HG03280 (cell line): ENCODE measurements at regions not wholly inside any gene's neighbourhood (a gene's known extent, or its start where the extent isn't known, plus 50 kb on each side); places are given as distances from the start of the nearest gene placed in this dataset.
"Not testable (repeated sequence)": the region's sequence is repeated elsewhere in the genome, so short reads cannot be mapped to it uniquely, and the experiment has no call there.

Source experiments
- ATAC-seq: cut with Tn5 transposase; IDR thresholded peaks from one replicate; pipeline ENCODE4 v1.9.1; 2021; ENCODE audit warnings: mild to moderate bottlenecking, moderate library complexity; ENCODE audit not compliant: unreplicated experiment

DNA sequence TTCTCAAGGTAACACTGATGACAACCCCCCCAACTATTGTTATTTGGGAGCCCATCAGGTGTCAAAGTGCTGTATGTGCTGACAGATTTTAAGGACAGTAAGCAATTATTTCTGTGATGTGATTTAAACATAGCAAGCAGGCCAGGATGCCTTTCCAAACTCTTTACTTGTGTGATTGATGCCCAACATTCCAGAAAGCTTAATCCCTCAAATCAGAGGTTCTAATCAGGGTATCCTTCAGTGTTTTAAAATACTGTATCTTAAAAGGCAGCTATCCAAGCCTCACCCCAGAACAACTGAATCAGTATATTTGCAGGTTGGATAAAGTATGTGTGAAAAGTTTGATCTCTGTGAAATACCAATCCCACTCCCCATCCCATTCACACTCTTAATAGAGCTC lies 119.7 kb downstream of the GASK1B start:
- ATAC-seq = no peak

DNA sequence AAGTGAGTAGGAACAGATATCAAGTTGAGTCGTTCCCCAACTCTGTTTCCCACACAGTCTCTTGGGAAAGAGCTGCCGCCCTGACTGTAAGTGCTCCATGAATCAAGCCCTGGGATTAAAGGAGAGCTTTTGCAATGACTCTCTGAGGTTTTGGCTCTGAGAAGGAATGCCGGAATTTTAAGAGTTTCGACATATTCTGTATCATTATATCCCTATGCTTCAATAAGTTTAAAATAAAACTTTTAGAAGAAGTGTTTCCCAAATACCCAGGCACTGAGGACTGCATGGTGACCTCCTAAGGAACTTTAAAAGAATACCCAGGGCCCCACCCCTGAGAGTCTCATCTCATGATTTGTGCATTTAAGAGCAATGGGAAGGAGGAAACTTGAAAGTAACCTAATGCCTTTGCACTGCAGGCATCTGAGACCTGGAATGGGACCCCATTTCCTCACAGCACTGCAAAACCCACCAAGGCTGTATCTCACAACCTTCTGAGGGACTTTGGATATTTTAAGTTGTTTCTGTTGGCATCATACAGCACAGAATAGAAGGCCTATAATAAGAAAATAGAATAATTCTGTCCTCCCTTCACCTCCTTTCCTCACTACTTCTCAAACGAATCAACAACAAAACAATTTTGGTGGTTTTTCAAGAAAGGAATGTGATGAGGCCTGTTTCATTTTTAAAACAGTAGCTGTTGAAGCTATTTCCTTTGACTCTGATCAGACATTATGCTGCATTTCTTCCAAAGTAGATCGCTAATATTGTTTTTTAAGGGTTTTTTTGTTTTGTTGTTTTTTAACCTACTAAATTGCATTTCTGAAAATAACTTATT lies 121.2 kb downstream of the GASK1B start:
- no peak for ATAC-seq

GRCh38 chr4:158050942-158051341 lies 121.9 kb downstream of the GASK1B start:
- ATAC-seq = no peak

DNA sequence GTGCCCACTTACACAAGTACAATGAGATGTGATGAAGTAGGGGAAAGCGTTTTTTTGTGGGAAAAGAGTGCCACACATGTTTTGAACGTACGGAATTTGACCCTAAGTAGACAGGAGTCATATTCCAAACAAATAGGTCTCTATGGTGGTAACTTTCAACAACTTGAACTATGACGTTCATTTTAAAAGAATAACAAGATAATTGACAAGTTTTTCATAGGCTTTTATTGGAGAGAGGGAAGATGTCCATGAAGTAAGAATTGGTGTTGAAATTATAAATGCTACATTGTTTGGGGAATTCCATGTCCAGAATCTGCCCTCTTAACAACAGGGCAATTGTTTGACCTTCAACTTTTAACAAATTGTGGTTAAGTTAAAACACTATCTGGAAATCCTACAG lies 126.5 kb downstream of the GASK1B start:
- no peak for ATAC-seq

- no peak for ATAC-seq
These were observed 128.7 kb downstream of the GASK1B start for GRCh38 chr4:158043971-158044618.

DNA sequence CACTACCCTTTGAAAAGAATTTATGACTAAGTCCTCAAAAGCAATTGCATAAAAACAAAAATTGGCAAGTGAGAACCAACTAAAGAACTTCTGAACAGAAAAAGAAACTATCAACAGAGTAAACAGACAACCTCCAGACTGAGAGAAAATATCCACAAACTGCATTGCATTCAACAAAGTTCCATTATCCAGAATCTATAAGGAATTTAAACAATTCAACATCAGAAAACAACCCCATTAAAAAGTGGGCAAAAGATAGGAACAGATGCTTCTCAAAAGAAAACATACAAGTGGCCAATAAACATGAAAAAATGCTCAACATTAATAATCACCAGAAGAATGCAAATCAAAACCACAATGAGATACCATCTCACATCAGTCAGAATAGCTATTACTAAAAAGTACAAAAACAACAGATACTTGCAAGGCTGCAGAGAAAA lies 130.2 kb downstream of the GASK1B start:
- ATAC-seq = no peak

DNA sequence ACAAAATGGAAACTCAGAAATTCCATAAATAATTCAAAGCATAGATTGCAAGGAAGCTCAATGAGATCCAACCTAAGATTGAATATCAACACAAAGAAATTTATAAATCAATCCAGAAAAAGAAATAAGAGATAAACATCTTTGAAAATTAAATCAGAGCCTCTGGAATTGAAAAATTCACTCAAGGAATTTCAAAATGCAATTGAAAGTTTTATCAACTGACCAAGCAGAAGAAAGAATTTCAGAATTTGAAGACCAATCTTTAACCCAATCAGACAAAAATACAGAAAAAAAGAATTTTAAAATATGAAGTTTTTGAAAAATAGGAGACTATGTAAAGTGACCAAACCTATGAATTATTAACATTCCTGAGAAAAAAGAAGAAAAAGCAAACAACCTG lies 134.1 kb downstream of the GASK1B start:
- ATAC-seq = no peak

GRCh38 chr4:158036998-158037397 lies 135.8 kb downstream of the GASK1B start:
- no peak for ATAC-seq

- ATAC-seq = no peak
These were observed 137.1 kb downstream of the GASK1B start for GRCh38 chr4:158035662-158036195.

DNA sequence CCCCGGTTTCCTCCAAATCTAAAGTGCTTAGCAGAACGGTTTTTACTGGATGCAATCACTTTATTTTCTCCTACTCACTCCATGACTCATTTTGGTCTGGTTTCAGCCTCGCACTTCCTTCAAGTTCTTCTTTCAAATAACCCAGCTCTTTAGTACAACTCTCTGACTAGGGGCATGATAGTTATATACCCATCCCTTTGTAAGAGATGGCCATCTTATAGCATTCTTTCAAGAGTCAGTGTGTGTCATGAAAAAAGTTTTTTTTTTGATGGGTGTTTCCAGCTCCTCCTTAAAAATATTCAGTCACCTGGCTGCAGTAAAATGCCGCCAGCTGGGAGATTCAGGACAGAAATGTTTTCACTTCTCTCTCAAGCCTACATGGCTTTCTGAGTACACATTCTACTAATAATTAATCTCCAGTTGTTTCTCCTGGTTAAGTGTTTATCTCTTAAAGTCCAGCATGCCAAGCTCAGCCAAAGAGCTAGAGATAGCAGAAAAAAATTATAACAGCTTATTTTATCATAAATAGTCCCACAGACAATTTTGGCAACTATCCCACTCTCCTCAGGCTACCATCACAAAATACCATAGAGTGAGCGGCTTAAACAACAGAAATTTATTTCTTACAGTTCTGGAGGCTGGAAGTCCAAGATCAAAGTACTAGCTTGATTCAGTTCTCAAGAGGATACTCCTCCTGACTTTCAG lies 139.3 kb downstream of the GASK1B start:
- ATAC-seq = no peak

- ATAC-seq = no peak
These were observed 140.0 kb downstream of the GASK1B start for GRCh38 chr4:158032733-158033415.

DNA sequence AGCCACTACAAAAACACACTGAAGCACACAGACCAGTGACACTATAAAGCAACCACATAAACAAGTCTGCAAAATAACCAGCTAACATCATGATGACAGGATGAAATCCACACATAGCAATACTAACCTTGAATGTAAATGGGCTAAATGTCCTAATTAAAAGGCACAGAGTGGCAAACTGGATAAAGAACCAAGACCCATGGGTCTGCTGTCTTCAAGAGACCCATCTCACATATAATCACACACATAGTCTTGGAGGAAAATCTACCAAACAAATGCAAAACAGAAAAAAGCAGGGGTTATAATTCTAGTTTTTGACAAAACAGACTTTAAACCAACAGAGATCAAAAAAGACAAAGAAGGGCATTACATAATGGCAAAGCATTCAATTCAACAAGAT lies 144.4 kb downstream of the GASK1B start:
- not testable (repeated sequence) for ATAC-seq

DNA sequence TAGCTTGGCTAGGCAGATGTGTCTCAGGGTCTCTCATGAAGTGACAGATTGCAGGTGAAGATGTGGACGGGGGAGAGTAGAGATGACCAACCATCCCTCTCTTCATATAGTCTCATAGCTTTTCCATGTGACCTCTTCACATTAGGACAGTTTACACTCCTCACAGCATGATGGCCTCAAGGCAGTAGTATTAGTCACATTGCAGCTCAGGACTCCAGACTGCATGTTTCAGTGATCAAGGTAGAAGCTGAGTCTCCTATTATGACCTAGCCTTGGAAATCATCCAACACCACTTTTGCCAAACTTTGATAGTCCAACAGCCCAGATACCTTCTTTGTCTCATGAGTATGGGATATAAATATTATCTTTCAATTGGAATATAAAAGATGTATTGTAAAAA lies 147.7 kb downstream of the GASK1B start:
- no peak for ATAC-seq

GRCh38 chr4:158020734-158021346 lies 152.0 kb downstream of the GASK1B start:
- no peak for ATAC-seq

DNA sequence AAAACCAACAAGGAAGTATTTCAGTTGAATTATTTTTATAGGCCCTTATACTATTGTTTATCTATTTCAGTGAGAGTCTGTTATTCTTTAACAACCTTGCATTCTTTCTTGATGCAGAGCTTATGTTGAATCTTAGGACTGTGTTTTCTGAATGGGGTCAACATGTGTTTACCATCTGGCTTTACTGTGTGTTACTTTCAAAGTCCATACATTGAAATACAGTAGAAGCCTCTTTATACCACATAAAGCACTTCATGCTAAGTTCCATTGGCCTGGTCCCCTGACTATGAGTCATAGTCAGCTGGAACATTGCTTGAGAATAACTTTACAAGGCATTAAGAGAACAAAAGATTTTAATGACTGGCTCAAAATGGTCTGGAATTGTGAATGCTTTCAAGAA lies 152.6 kb downstream of the GASK1B start:
- ATAC-seq = no peak

- ATAC-seq = no peak
These were observed 154.0 kb downstream of the GASK1B start for GRCh38 chr4:158018831-158019230.

DNA sequence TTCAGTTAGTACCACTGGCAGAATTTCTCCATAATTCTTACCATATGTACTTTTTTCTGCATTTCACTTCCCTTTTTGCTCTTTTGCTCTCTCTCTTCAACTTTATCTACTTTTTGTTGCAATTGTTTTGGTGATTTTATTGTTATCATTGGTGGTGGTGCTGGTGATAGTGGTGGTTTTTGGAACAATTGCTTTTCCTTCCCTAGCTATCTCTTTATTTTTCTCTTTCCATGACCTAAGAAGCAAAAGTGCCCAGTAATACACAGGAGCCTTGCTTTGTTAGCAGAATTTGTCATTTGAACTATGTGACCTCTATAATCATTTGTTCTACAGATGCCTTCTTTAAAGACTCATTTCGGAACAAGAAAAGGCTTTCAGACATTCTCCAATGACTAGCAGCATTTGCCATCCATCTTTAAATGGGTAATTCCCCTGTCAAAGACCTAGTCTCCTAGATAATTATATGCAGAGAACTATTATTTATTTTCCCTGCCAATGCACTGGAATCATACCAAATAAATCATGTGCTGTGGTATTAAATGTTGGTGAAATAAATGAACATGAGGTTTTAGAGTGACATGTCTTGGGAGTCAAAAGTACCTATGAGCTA lies 154.5 kb downstream of the GASK1B start:
- ATAC-seq = no peak

GRCh38 chr4:158016511-158016910 lies 156.3 kb downstream of the GASK1B start:
- ATAC-seq = no peak

GRCh38 chr4:158015241-158015640 lies 157.6 kb downstream of the GASK1B start:
- ATAC-seq = no peak

DNA sequence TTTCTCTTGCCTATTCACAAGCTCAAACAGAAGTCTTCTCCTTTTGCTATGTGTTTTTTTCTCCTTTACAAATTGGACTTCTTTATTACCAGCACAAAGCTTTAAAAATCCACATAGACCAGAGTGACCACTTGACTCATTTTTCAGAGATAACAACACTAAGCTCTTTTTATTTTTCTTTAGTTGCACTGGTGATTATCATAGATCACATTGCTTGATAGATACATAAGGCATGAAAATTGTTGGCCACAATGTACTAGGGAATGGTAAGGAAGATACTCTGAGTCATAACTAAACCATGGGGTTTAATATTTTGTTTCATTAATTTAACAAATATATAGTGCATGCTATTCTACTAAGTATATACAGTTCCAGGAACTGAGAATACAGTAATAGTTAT lies 159.0 kb downstream of the GASK1B start:
- no peak for ATAC-seq
